ENCODE measurements at regions not wholly inside any gene's neighbourhood (a gene's known extent, or its start where the extent isn't known, plus 50 kb on each side); places are given as distances from the start of the nearest gene placed in this dataset.

DNA sequence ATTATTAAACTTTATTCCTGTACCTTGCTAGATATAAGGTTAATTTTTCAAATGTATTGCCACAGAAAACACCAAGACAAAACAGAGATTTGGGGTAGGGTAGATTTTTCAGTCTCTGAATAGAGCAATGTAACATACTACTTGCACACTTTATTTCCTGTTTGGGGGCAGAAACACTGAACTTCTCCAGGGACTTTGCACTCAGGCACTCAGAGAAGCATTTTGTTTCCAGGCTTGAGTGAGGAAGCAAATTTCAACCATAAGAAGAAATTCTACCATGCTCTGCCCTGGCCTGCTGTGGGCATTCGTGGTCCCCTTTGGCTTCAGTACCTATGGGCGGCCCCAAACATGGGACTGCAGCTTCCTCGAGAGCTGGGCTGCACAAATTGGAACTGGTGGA, 399.1 kb downstream of the DAD1 start:
- Histone ChIP-seq H3K4me2 (ENCODE audit: low read length) (no peak overlapping the region), H3K4me1 (ENCODE audit: control insufficient read depth in 1 of 2, insufficient read depth in 2 of 2, low read length in 2 of 2) (no peaks in the 10 kb centered on the region)
- RAD21 ChIA-PET (ENCODE audit: low non-redundant PET in 1 of 2, low total read pairs in 2 of 2, uncharacterized antibody in 2 of 2, unreplicated experiment in 2 of 2) = no interaction called here

DNA sequence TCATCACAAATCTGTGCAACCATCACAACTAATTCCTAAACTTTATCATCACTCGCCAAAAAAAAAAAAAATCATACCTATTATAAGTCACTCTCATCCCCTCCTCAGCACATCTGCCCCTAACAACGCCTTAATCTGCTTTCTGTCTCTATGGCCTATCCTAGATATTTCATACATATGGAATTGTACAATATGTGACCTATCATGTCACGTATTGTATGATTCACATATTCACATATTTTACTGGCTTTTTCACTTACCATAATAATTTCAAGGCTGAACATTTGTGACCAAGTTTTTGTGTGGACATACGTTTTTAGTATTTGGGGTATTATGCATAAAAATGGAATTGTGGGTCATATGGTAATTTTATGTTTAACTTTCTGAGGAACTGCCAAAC, 400.7 kb downstream of the DAD1 start:
- H4K20me1 ChIP-seq (ENCODE audit: insufficient read depth) = no peaks in the 10 kb centered on the region
- no peak overlapping the region for H3K4me2 ChIP-seq (ENCODE audit: low read length)
- H3K4me1 ChIP-seq (ENCODE audit: control insufficient read depth in 1 of 2, insufficient read depth in 2 of 2, low read length in 2 of 2) = no peaks in the 10 kb centered on the region
- no peak overlapping the region for H2AFZ ChIP-seq (ENCODE audit: low read depth, low read length, poor library complexity, severe bottlenecking)
- DNase-seq (ENCODE audit: low read depth, low spot score) (no peak), ATAC-seq (no peak)
- ChIA-PET POLR2A (no interaction called here), RAD21 (ENCODE audit: low non-redundant PET in 1 of 2, low total read pairs in 2 of 2, uncharacterized antibody in 2 of 2, unreplicated experiment in 2 of 2) (no interaction called here), CTCF (no interaction called here)
- no peak overlapping the region for H3K4me3 ChIP-seq (replicated peaks in 1 of 2; ENCODE audit: low read depth in 1 of 2, low read length in 2 of 2)
- H3K27me3 ChIP-seq (ENCODE audit: insufficient read depth, low read length) = peaks cover 23% of the 10 kb centered on the region; the same call in 1 of the 2 replicates
- no peak overlapping the region for H3K27ac ChIP-seq (ENCODE audit: low read depth, low read length)
- no peaks in the 10 kb centered on the region for H3K9me3 ChIP-seq (ENCODE audit: control insufficient read depth in 1 of 2, insufficient read depth in 1 of 2, low read depth in 1 of 2, low read length in 2 of 2)
- intact Hi-C loops (cut with micrococcal nuclease) = no loop called here
- TF ChIP-seq, protein P1, sequence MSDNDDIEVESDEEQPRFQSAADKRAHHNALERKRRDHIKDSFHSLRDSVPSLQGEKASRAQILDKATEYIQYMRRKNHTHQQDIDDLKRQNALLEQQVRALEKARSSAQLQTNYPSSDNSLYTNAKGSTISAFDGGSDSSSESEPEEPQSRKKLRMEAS (IDR thresholded peaks at IDR 0.05) = no peak
- TF ChIP-seq FOSL1 (IDR thresholded peaks at IDR 0.05; ENCODE audit: low read depth) (no peak), EGR1 (IDR thresholded peaks at IDR 0.05; ENCODE audit: low read depth) (no peak), ZFX (IDR thresholded peaks at IDR 0.05) (no peak), YY1 (IDR thresholded peaks at IDR 0.05; ENCODE audit: extremely low read depth, insufficient replicate concordance, low read depth, low read length) (no peak), POLR2AphosphoS5 (IDR thresholded peaks at IDR 0.05; ENCODE audit: low read depth, low read length) (no peak), JUND (IDR thresholded peaks at IDR 0.05) (no peak), SIN3A (IDR thresholded peaks at IDR 0.05; ENCODE audit: low read depth) (no peak), EZH2 (IDR thresholded peaks at IDR 0.05) (no peak)
- TF ChIP-seq, protein P2, sequence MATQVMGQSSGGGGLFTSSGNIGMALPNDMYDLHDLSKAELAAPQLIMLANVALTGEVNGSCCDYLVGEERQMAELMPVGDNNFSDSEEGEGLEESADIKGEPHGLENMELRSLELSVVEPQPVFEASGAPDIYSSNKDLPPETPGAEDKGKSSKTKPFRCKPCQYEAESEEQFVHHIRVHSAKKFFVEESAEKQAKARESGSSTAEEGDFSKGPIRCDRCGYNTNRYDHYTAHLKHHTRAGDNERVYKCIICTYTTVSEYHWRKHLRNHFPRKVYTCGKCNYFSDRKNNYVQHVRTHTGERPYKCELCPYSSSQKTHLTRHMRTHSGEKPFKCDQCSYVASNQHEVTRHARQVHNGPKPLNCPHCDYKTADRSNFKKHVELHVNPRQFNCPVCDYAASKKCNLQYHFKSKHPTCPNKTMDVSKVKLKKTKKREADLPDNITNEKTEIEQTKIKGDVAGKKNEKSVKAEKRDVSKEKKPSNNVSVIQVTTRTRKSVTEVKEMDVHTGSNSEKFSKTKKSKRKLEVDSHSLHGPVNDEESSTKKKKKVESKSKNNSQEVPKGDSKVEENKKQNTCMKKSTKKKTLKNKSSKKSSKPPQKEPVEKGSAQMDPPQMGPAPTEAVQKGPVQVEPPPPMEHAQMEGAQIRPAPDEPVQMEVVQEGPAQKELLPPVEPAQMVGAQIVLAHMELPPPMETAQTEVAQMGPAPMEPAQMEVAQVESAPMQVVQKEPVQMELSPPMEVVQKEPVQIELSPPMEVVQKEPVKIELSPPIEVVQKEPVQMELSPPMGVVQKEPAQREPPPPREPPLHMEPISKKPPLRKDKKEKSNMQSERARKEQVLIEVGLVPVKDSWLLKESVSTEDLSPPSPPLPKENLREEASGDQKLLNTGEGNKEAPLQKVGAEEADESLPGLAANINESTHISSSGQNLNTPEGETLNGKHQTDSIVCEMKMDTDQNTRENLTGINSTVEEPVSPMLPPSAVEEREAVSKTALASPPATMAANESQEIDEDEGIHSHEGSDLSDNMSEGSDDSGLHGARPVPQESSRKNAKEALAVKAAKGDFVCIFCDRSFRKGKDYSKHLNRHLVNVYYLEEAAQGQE (IDR thresholded peaks at IDR 0.05; ENCODE audit: low read depth) = no peak
- TF ChIP-seq, protein P3, sequence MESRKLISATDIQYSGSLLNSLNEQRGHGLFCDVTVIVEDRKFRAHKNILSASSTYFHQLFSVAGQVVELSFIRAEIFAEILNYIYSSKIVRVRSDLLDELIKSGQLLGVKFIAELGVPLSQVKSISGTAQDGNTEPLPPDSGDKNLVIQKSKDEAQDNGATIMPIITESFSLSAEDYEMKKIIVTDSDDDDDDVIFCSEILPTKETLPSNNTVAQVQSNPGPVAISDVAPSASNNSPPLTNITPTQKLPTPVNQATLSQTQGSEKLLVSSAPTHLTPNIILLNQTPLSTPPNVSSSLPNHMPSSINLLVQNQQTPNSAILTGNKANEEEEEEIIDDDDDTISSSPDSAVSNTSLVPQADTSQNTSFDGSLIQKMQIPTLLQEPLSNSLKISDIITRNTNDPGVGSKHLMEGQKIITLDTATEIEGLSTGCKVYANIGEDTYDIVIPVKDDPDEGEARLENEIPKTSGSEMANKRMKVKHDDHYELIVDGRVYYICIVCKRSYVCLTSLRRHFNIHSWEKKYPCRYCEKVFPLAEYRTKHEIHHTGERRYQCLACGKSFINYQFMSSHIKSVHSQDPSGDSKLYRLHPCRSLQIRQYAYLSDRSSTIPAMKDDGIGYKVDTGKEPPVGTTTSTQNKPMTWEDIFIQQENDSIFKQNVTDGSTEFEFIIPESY (IDR thresholded peaks at IDR 0.05; ENCODE audit: extremely low read depth, insufficient replicate concordance, low read length) = no peak
- no TSS peak for BruUV-seq (replicated peaks)
- H3K79me2 ChIP-seq (ENCODE audit: insufficient read depth, low read length) = no peaks in the 10 kb centered on the region
- H3K36me3 ChIP-seq (ENCODE audit: control insufficient read depth in 1 of 2, insufficient read depth in 2 of 2, low read length in 2 of 2) = no peaks in the 10 kb centered on the region
- H3K9ac ChIP-seq (ENCODE audit: low read length) = no peak overlapping the region
- H3K9me2 ChIP-seq (ENCODE audit: insufficient read depth) = no peaks in the 10 kb centered on the region

More for the DNA sequence above, 399.1 kb downstream of the DAD1 start:
- intact Hi-C loops (cut with micrococcal nuclease) = no loop called here
- no peak overlapping the region for H3K9ac ChIP-seq (ENCODE audit: low read length)
- no peaks in the 10 kb centered on the region for H4K20me1 ChIP-seq (ENCODE audit: insufficient read depth)
- TF ChIP-seq JUND (IDR thresholded peaks at IDR 0.05) (no peak), CEBPB (IDR thresholded peaks at IDR 0.05; ENCODE audit: low read depth) (no peak), SRF (IDR thresholded peaks at IDR 0.05; ENCODE audit: low read depth) (no peak), FOSL1 (IDR thresholded peaks at IDR 0.05; ENCODE audit: low read depth) (no peak), EGR1 (IDR thresholded peaks at IDR 0.05; ENCODE audit: low read depth) (no peak)
- DNase-seq (ENCODE audit: low read depth, low spot score) (no peak), ATAC-seq (no peak)
- CTCF ChIA-PET = no interaction called here
- no peaks in the 10 kb centered on the region for H3K79me2 ChIP-seq (ENCODE audit: insufficient read depth, low read length)
- no peaks in the 10 kb centered on the region for H3K9me3 ChIP-seq (ENCODE audit: control insufficient read depth in 1 of 2, insufficient read depth in 1 of 2, low read depth in 1 of 2, low read length in 2 of 2)
- no peak overlapping the region for H3K4me3 ChIP-seq (replicated peaks in 1 of 2; ENCODE audit: low read depth in 1 of 2, low read length in 2 of 2)
- no peaks in the 10 kb centered on the region for H3K36me3 ChIP-seq (ENCODE audit: control insufficient read depth in 1 of 2, insufficient read depth in 2 of 2, low read length in 2 of 2)
- POLR2A ChIA-PET = no interaction called here
- no peaks in the 10 kb centered on the region for H3K9me2 ChIP-seq (ENCODE audit: insufficient read depth)
- BruUV-seq (replicated peaks) = no TSS peak
- no peak overlapping the region for H2AFZ ChIP-seq (ENCODE audit: low read depth, low read length, poor library complexity, severe bottlenecking)
- no peak overlapping the region for H3K27ac ChIP-seq (ENCODE audit: low read depth, low read length)
- peaks cover 18% of the 10 kb centered on the region; the same call in 1 of the 2 replicates for H3K27me3 ChIP-seq (ENCODE audit: insufficient read depth, low read length)
